ENCODE measurements at regions not wholly inside any gene's neighbourhood (a gene's known extent, or its start where the extent isn't known, plus 50 kb on each side); places are given as distances from the start of the nearest gene placed in this dataset.
A peak's percentile ranks its signal among the peaks of the same experiment; 100 is the strongest.

- 68% methylated on average over 1 of the region's 1 CpG for WGBS (ENCODE audit: low lambda C conversion rate, missing lambda C conversion rate)
- Histone ChIP-seq H2AFZ (no peak overlapping the region), H3K79me2 (no peaks in the 10 kb centered on the region), H4K20me1 (ENCODE audit: insufficient read depth, poor library complexity, severe bottlenecking) (no peaks in the 10 kb centered on the region), H3K4me1 (ENCODE audit: insufficient read depth) (no peaks in the 10 kb centered on the region), H3K36me3 (replicated peaks; ENCODE audit: insufficient read depth, low read depth) (no peaks in the 10 kb centered on the region), H3K27ac (no peak overlapping the region), H3K9me2 (replicated peaks; ENCODE audit: insufficient read depth) (no peaks in the 10 kb centered on the region), H3K4me3 (no peak overlapping the region), H3K9me3 (ENCODE audit: low read depth) (no peaks in the 10 kb centered on the region), H3K27me3 (no peaks in the 10 kb centered on the region), H3K4me2 (no peak overlapping the region)
- TF ChIP-seq CTCF (IDR thresholded peaks at IDR 0.05; ENCODE audit: poor library complexity): no peak
- TF ChIP-seq EZH2phosphoT487 (IDR thresholded peaks at IDR 0.05; ENCODE audit: low read depth, severe bottlenecking, unreplicated experiment): no peak
- no peak for TF ChIP-seq EZH2 (IDR thresholded peaks at IDR 0.05; ENCODE audit: borderline replicate concordance)
- DNase-seq (ENCODE audit: low spot score): no peak
These were observed 1711.5 kb upstream of the NUDT12 start for GRCh38 chr5:105274079-105274478.

GRCh38 chr5:105263515-105263914, 1700.9 kb upstream of the NUDT12 start:
- Histone ChIP-seq H3K79me2 (no peaks in the 10 kb centered on the region), H3K27me3 (no peaks in the 10 kb centered on the region), H3K4me1 (ENCODE audit: insufficient read depth) (no peaks in the 10 kb centered on the region), H3K27ac (no peak overlapping the region), H3K9me3 (ENCODE audit: low read depth) (no peaks in the 10 kb centered on the region), H3K4me2 (no peak overlapping the region), H4K20me1 (ENCODE audit: insufficient read depth, poor library complexity, severe bottlenecking) (no peaks in the 10 kb centered on the region), H3K9me2 (replicated peaks; ENCODE audit: insufficient read depth) (no peaks in the 10 kb centered on the region), H3K36me3 (replicated peaks; ENCODE audit: insufficient read depth, low read depth) (no peaks in the 10 kb centered on the region), H3K4me3 (no peak overlapping the region), H2AFZ (no peak overlapping the region)
- DNase-seq (ENCODE audit: low spot score): no peak
- TF ChIP-seq EZH2 (IDR thresholded peaks at IDR 0.05; ENCODE audit: borderline replicate concordance) (no peak), CTCF (IDR thresholded peaks at IDR 0.05; ENCODE audit: poor library complexity) (no peak), EZH2phosphoT487 (IDR thresholded peaks at IDR 0.05; ENCODE audit: low read depth, severe bottlenecking, unreplicated experiment) (no peak)
- WGBS (ENCODE audit: low lambda C conversion rate, missing lambda C conversion rate): 71% methylated on average over 1 of the region's 1 CpG

- no peaks in the 10 kb centered on the region for H3K9me2 ChIP-seq (replicated peaks; ENCODE audit: insufficient read depth)
- WGBS (ENCODE audit: low lambda C conversion rate, missing lambda C conversion rate): 58% methylated on average over 5 of the region's 5 CpGs
- no peak overlapping the region for H3K4me3 ChIP-seq
- no peaks in the 10 kb centered on the region for H3K27me3 ChIP-seq
- no peak overlapping the region for H3K27ac ChIP-seq
- no peaks in the 10 kb centered on the region for H3K36me3 ChIP-seq (replicated peaks; ENCODE audit: insufficient read depth, low read depth)
- H2AFZ ChIP-seq: no peak overlapping the region
- H3K4me1 ChIP-seq (ENCODE audit: insufficient read depth): no peaks in the 10 kb centered on the region
- no peaks in the 10 kb centered on the region for H4K20me1 ChIP-seq (ENCODE audit: insufficient read depth, poor library complexity, severe bottlenecking)
- no peak for TF ChIP-seq CTCF (IDR thresholded peaks at IDR 0.05; ENCODE audit: poor library complexity)
- no peak for TF ChIP-seq EZH2phosphoT487 (IDR thresholded peaks at IDR 0.05; ENCODE audit: low read depth, severe bottlenecking, unreplicated experiment)
- TF ChIP-seq EZH2 (IDR thresholded peaks at IDR 0.05; ENCODE audit: borderline replicate concordance): no peak
- no peaks in the 10 kb centered on the region for H3K79me2 ChIP-seq
- peak overlapping the region; percentile 5 for H3K4me2 ChIP-seq
- no peak for DNase-seq (ENCODE audit: low spot score)
- H3K9me3 ChIP-seq (ENCODE audit: low read depth): no peaks in the 10 kb centered on the region
These were observed 1697.1 kb upstream of the NUDT12 start for GRCh38 chr5:105259581-105260217.
